Neutrophil (primary cell): ENCODE measurements at regions not wholly inside any gene's neighbourhood (a gene's known extent, or its start where the extent isn't known, plus 50 kb on each side); places are given as distances from the start of the nearest gene placed in this dataset.

Experiments used
- H3K27ac ChIP-seq: fragments of 200-600 bp; sonication (generic); 2 replicates; pipeline ENCODE4 v1.5.1; 2016; ENCODE audit warnings: mild to moderate bottlenecking, moderate library complexity
- H3K27me3 ChIP-seq: fragments of 200-600 bp; sonication (generic); 2 replicates; pipeline ENCODE4 v1.6.0; 2016; ENCODE audit warnings: mild to moderate bottlenecking
- H3K36me3 ChIP-seq: fragments of 200-600 bp; sonication (generic); 2 replicates; pipeline ENCODE4 v1.5.1; 2017
- H3K4me1 ChIP-seq, 2 experiments: fragments of 200-600 bp in 1 of 2; sonication (generic) in 1 of 2; 1 replicate in 1 of 2; 2 replicates in 1 of 2; pipeline versions ENCODE4 v1.5.1 to v1.6.1; 2013 to 2016; ENCODE audit warnings: low read depth in 1 of 2, low read length in 1 of 2, mild to moderate bottlenecking in 1 of 2, moderate library complexity in 1 of 2; ENCODE audit not compliant: control insufficient read depth in 1 of 2, insufficient read depth in 1 of 2
- H3K4me3 ChIP-seq, 2 experiments: fragments of 200-600 bp in 1 of 2; sonication (generic) in 1 of 2; 1 replicate in 1 of 2; 2 replicates in 1 of 2; pipeline ENCODE4 v1.5.1; 2013 to 2016; ENCODE audit warnings: low read depth in 1 of 2, low read length in 1 of 2, mild to moderate bottlenecking in 1 of 2, moderate library complexity in 1 of 2
- H3K9me3 ChIP-seq: fragments of 200-600 bp; sonication (generic); 2 replicates; pipeline ENCODE4 v1.5.1; 2016
- CTCF ChIP-seq: fragments of 200-600 bp; sonication (generic); IDR thresholded peaks from 2 replicates; pipeline ENCODE4 v1.5.1; 2016; ENCODE audit warnings: antibody characterized with exemption

- no peaks in the 10 kb centered on the region for H3K9me3 ChIP-seq
- H3K36me3 ChIP-seq, result no peaks in the 10 kb centered on the region
- H3K4me3 ChIP-seq, result no peak overlapping the region
- no peak for TF ChIP-seq CTCF
- no peaks in the 10 kb centered on the region for H3K4me1 ChIP-seq
- no peak overlapping the region for H3K27ac ChIP-seq
- H3K27me3 ChIP-seq, result no peaks in the 10 kb centered on the region
Measured at GRCh38 chr4:128688846-128689437, 120.6 kb upstream of the JADE1 start.

GRCh38 chr4:128688033-128688721 is 121.3 kb upstream of the JADE1 start:
- no peaks in the 10 kb centered on the region for H3K36me3 ChIP-seq
- H3K27ac ChIP-seq, result no peak overlapping the region
- peaks cover 2% of the 10 kb centered on the region for H3K27me3 ChIP-seq
- no peaks in the 10 kb centered on the region for H3K9me3 ChIP-seq
- no peak for TF ChIP-seq CTCF
- H3K4me1 ChIP-seq, result no peaks in the 10 kb centered on the region
- H3K4me3 ChIP-seq, result no peak overlapping the region

- Histone ChIP-seq H3K27ac (no peak overlapping the region), H3K27me3 (peaks cover 5% of the 10 kb centered on the region), H3K9me3 (no peaks in the 10 kb centered on the region), H3K4me3 (no peak overlapping the region), H3K4me1 (no peaks in the 10 kb centered on the region), H3K36me3 (no peaks in the 10 kb centered on the region)
- TF ChIP-seq CTCF, result no peak
Measured at GRCh38 chr4:128686810-128687209, 122.7 kb upstream of the JADE1 start.

- H3K36me3 ChIP-seq, result no peaks in the 10 kb centered on the region
- H3K27ac ChIP-seq, result no peak overlapping the region
- H3K4me3 ChIP-seq, result no peak overlapping the region
- no peaks in the 10 kb centered on the region for H3K9me3 ChIP-seq
- TF ChIP-seq CTCF, result no peak
- no peaks in the 10 kb centered on the region for H3K4me1 ChIP-seq
- peaks cover 5% of the 10 kb centered on the region for H3K27me3 ChIP-seq
Measured at GRCh38 chr4:128686032-128686465, 123.5 kb upstream of the JADE1 start.

- Histone ChIP-seq H3K27ac (no peak overlapping the region), H3K9me3 (no peaks in the 10 kb centered on the region), H3K4me1 (no peaks in the 10 kb centered on the region), H3K27me3 (peaks cover 5% of the 10 kb centered on the region), H3K36me3 (no peaks in the 10 kb centered on the region), H3K4me3 (no peak overlapping the region)
- TF ChIP-seq CTCF, result no peak
Measured at GRCh38 chr4:128684016-128684415, 125.5 kb upstream of the JADE1 start.
